Endothelial cell (in vitro differentiated cells): ENCODE measurements at regions not wholly inside any gene's neighbourhood (a gene's known extent, or its start where the extent isn't known, plus 50 kb on each side); places are given as distances from the start of the nearest gene placed in this dataset.

Experiments used
- DNase-seq: peaks from one replicate; pipeline ENCODE4 v3.0.0; 2021; ENCODE audit warnings: low spot score
- H3K27ac Mint-ChIP-seq: one replicate; pipeline ENCODE4 v1.8.0; 2021; ENCODE audit warnings: mixed read lengths, inconsistent platforms; ENCODE audit not compliant: unreplicated experiment
- H3K27me3 Mint-ChIP-seq: one replicate; pipeline ENCODE4 v1.8.0; 2021; ENCODE audit warnings: mild to moderate bottlenecking, moderate library complexity, mixed read lengths, inconsistent platforms; ENCODE audit not compliant: unreplicated experiment
- H3K36me3 Mint-ChIP-seq: one replicate; pipeline ENCODE4 v1.8.0; 2021; ENCODE audit warnings: mild to moderate bottlenecking, low read depth, mixed read lengths, inconsistent platforms; ENCODE audit not compliant: unreplicated experiment
- H3K4me1 Mint-ChIP-seq: one replicate; pipeline ENCODE4 v1.8.0; 2021; ENCODE audit warnings: mild to moderate bottlenecking, mixed read lengths, inconsistent platforms; ENCODE audit not compliant: unreplicated experiment
- H3K4me3 Mint-ChIP-seq: one replicate; pipeline ENCODE4 v1.8.0; 2021; ENCODE audit warnings: mild to moderate bottlenecking, mixed read lengths, inconsistent platforms; ENCODE audit not compliant: unreplicated experiment
- H3K9me3 Mint-ChIP-seq: one replicate; pipeline ENCODE4 v1.8.0; 2021; ENCODE audit warnings: mixed read lengths, inconsistent platforms; ENCODE audit not compliant: unreplicated experiment
- TF ChIP-seq, protein P1 (sequence below): fragments of 200-600 bp; sonication (generic); IDR thresholded peaks from one replicate; pipeline ENCODE4 v1.5.0; 2021; ENCODE audit warnings: antibody characterized with exemption; ENCODE audit not compliant: unreplicated experiment

DNA sequence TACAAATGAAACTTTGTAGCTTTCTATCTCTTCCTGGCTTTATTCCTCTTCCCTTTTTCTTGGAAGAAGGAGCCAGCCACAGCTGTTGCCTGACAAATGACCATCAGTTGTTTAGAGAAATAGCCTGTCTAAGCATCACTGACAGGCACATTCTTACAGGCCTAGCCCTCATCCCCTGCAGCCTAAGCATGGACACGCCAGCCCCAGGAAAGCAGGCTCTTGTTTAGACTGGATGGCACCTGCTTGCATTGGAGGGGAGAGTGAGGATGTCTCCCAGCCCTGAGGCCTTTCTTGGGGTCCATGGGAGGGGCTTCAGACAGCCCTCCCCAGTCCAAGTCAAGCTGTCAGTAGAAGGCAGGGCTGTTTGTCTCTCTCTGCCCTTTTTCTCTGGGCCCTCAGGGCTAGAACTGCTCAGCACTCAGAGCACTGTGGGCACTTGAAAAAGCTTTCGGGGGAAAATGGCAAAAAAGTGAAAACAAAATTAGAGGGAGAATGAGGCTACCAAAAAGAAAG lies 282.5 kb upstream of the PLXNA2 start:
- no peak for DNase-seq
- Mint-ChIP-seq H3K4me3 (no peak overlapping the region), H3K9me3 (no peaks in the 10 kb centered on the region), H3K4me1 (no peaks in the 10 kb centered on the region), H3K36me3 (no peaks in the 10 kb centered on the region), H3K27me3 (no peaks in the 10 kb centered on the region), H3K27ac (no peak overlapping the region)
- TF ChIP-seq, protein P1, sequence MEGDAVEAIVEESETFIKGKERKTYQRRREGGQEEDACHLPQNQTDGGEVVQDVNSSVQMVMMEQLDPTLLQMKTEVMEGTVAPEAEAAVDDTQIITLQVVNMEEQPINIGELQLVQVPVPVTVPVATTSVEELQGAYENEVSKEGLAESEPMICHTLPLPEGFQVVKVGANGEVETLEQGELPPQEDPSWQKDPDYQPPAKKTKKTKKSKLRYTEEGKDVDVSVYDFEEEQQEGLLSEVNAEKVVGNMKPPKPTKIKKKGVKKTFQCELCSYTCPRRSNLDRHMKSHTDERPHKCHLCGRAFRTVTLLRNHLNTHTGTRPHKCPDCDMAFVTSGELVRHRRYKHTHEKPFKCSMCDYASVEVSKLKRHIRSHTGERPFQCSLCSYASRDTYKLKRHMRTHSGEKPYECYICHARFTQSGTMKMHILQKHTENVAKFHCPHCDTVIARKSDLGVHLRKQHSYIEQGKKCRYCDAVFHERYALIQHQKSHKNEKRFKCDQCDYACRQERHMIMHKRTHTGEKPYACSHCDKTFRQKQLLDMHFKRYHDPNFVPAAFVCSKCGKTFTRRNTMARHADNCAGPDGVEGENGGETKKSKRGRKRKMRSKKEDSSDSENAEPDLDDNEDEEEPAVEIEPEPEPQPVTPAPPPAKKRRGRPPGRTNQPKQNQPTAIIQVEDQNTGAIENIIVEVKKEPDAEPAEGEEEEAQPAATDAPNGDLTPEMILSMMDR = no peak

DNA sequence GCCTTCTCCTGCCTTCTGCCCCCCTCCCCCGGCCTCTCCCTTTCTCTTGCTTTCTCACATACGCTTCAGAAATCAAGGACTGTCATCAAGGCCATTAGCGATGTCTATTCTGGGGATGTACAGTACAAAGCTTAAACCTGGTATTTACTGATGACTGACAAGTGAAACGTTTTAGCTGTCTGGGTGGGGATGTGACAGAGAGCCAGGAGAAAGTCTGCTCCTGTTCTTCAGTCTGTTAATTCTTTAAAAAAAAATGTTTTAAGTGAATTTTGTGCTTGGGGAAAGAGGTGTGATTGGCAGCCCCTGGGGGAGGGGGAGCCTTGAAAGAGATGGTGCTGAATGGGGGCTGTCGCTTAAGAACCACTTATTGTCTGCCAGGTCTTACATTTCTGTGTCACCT lies 283.0 kb upstream of the PLXNA2 start:
- Mint-ChIP-seq H3K27me3 (peaks cover under 1% of the 10 kb centered on the region), H3K36me3 (no peaks in the 10 kb centered on the region), H3K9me3 (no peaks in the 10 kb centered on the region), H3K4me3 (no peak overlapping the region), H3K27ac (no peak overlapping the region), H3K4me1 (peaks cover 2% of the 10 kb centered on the region)
- no peak for DNase-seq
- TF ChIP-seq, protein P1 = no peak

DNA sequence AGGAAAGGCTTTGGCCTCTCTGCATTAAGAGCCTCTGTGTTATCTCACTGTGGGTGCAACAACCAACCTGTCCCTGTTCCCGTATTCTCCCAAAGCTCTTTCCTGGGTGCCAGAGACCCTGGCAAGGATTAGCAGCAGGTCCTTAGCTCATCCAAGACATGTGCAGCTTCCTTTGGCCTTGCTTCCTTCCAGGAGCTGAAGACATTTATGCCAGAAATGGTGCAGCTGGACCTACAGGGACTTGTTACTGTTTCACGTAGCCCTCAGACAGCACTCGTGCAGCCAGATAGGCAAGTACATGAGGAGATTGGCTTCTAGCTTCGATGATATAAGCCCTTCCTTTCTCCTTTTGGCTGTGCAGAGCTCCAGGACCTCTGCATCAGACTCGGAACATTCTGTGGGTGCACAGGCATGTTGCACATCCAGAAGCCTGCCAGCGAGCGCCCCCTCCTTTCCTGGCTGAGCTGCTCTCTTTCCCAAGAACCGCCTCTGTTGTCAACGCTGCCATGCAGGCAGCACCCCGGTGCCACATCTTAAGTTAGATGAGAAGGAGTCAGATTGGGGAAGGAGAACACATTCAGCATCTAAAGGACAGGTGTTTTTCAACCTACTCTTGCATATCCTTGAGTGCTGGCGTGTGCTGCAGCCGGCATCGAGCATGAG lies 284.5 kb upstream of the PLXNA2 start:
- no peak overlapping the region for H3K4me3 Mint-ChIP-seq
- no peak overlapping the region for H3K27ac Mint-ChIP-seq
- peaks cover 3% of the 10 kb centered on the region for H3K27me3 Mint-ChIP-seq
- H3K9me3 Mint-ChIP-seq = no peaks in the 10 kb centered on the region
- DNase-seq = no peak
- peaks cover 9% of the 10 kb centered on the region for H3K4me1 Mint-ChIP-seq
- TF ChIP-seq, protein P1 = no peak
- H3K36me3 Mint-ChIP-seq = no peaks in the 10 kb centered on the region

DNA sequence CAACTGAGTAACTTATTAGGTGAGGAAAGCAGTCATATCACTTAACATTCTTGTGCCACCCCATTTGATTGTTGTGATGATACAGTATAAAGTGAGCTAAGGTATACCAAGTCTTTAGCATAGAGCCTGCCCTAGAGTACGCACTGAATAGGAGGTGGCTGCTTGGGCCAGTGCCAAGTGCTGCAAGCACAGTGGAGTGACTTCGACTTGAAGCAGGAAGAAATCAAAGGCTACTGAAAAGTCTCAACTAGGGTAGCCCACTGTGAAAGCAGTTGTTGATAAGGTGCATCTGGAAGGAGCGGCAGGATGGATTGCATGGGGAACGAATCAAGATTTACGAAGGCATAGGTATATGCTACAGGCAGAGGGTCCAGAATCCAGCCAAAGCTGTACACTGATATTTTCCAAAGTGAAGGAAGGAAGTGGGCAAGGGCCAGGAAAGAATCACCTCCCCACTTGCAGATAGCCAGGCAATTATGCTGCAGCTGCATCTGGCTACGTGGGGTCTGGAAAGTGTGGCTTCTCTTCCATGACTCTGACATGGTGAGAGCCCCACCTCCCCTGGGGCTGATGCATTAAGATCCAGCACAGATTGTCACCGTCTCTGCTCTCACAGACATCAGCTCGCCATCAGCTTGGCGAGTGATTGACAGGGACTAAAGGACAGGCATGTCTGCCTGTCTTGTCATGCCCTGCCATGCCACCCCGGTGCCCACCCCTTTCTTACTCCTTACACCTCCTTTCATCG lies 287.0 kb upstream of the PLXNA2 start:
- no peaks in the 10 kb centered on the region for H3K36me3 Mint-ChIP-seq
- TF ChIP-seq, protein P1 = no peak
- no peak overlapping the region for H3K4me3 Mint-ChIP-seq
- peaks cover 3% of the 10 kb centered on the region for H3K27me3 Mint-ChIP-seq
- no peak overlapping the region for H3K27ac Mint-ChIP-seq
- H3K4me1 Mint-ChIP-seq = peaks cover 12% of the 10 kb centered on the region
- no peak for DNase-seq
- H3K9me3 Mint-ChIP-seq = no peaks in the 10 kb centered on the region
